ENCODE measurements at regions not wholly inside any gene's neighbourhood (a gene's known extent, or its start where the extent isn't known, plus 50 kb on each side); places are given as distances from the start of the nearest gene placed in this dataset.
"Not testable (repeated sequence)": the region's sequence is repeated elsewhere in the genome, so short reads cannot be mapped to it uniquely, and the experiment has no call there.

DNA sequence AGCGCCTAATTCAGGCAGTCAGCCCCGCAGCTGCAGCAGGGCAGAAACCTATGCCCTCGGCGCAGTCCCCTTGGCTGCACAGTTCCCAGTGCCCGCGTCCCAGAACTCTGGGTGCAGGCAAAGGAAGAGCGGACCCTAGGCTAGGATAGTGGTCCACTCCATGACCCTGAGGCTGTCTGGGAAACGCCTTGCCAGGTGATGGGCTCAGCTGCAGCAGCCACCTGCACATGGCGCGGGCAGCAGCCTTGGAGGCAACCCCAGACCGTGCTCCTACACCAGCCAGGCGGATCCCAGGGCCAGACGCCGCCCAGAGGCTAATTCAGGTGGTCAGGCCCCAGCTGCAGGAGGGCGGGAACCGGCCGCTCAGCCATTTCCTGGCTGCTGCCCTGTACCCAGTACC lies 83.0 kb downstream of the POTEC start:
- DNase-seq (ENCODE audit: low spot score) = not testable (repeated sequence)

DNA sequence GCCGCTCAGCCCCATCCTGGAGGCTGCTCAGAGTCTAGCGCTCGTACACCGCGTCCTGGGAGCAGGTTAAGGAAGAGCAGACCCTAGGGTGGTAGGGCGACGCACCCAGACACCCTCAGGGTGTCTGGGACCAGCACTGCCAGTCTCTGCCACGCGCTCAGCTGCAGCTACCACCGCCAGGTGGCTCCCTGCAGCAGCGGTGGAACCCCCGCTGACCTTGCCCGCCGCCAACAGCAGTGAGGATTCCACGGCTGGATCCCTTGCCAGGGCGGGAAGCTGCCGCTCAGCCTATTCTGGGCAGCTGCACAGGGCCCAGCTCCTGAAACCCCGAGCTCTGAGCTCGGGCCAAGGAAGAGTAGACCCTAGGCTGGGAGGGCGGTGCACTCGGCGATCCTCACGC lies 83.6 kb downstream of the POTEC start:
- not testable (repeated sequence) for DNase-seq (ENCODE audit: low spot score)

GRCh38 chr18:14458009-14458945 lies 85.1 kb downstream of the POTEC start:
- DNase-seq (ENCODE audit: low spot score) = not testable (repeated sequence)

DNA sequence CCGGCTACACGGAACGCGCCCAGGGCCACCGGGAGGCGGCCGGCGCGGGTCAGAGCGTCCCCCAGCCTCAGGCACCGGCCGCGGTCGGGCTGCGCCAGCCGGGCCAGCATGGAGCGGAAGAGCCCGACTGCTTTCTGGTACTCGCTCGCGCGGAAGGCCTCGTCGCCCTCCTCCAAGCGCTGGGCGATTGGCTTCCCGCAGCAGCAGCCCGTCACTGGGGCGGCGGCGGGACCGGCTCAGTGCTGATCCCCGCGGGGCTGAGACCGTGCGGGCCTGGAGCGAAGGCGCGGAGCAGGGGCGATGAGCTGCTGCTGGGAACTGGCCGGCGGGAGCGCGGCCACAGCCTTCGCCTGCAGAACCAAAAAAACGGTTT lies 92.8 kb downstream of the POTEC start:
- DNase-seq (ENCODE audit: low spot score) = not testable (repeated sequence)

DNA sequence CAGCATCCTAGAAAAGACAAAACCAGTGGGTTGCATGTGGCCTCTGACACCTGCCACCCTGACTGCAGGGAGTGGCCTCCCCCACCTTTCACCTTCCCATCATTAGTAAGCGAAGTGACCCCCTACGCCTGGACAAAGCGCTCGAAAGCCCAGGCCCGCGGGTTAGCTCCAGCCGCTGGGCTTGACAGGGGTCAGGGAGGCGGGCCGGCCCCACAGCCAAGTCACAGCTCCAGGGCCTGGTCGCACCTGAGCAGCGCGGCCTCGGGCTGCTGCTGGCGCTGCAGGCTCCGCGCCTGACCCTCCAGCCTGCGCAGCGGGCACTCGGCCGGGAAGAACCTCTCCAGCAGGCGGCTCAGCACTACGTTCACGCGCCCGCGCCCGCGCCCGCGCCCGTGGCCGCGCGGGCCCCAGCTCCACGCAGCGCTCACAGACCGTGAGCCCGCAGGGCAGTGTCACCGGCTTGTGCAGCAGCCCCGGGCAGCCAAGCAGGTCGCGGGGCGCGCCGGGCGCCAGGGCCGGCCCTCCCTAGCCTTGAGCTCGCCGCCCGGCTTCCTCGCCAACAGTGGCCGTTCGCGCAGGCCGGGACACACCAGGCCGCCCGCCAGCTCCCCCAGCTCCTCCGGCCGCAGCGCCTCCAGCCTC lies 93.3 kb downstream of the POTEC start:
- DNase-seq (ENCODE audit: low spot score) = not testable (repeated sequence)

- DNase-seq (ENCODE audit: low spot score) = not testable (repeated sequence)
Observed at GRCh38 chr18:14449062-14449461, 94.3 kb downstream of the POTEC start.

GRCh38 chr18:14447715-14448114 lies 95.7 kb downstream of the POTEC start:
- DNase-seq (ENCODE audit: low spot score) = not testable (repeated sequence)

GRCh38 chr18:14435460-14435859 lies 107.9 kb downstream of the POTEC start:
- DNase-seq (ENCODE audit: low spot score) = not testable (repeated sequence)

- DNase-seq (ENCODE audit: low spot score) = not testable (repeated sequence)
Observed at GRCh38 chr18:14432371-14432770, 111.0 kb downstream of the POTEC start.

GRCh38 chr18:14431031-14431521 lies 112.3 kb downstream of the POTEC start:
- DNase-seq (ENCODE audit: low spot score) = peak; percentile 56

GRCh38 chr18:14415806-14416205 lies 127.6 kb downstream of the POTEC start:
- not testable (repeated sequence) for DNase-seq (ENCODE audit: low spot score)

GRCh38 chr18:14415399-14415798 lies 128.0 kb downstream of the POTEC start:
- not testable (repeated sequence) for DNase-seq (ENCODE audit: low spot score)

GRCh38 chr18:14395533-14395932 lies 147.9 kb downstream of the POTEC start:
- not testable (repeated sequence) for DNase-seq (ENCODE audit: low spot score)

DNA sequence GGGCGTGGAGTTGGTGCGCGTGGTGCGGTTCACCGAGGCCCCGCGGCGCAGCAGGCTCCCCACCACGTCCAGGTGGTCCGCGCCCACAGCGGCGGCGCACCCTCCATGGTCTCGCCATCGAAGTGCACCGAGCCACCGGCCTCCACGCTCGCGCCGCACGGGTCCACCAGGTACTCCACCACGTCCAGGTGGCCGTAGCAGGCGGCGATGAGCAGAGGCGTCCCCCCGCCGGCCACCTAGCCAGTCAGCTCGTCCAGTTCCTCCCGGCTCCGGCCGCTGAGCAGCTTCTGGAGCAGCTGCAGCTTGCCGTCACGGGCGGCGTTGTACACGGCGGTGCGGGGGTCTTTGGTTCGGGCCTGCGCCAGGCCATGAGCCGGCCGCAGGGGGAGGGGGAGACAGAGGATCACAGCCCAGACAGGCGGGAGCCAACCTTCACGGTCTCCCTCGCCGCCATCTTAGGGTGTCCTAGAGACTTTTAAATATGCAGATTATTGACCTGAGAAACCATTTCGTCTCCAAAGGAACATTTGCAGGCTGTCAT lies 149.8 kb downstream of the POTEC start:
- DNase-seq (ENCODE audit: low spot score) = not testable (repeated sequence)

- not testable (repeated sequence) for DNase-seq (ENCODE audit: low spot score)
Observed at GRCh38 chr18:14392604-14393003, 150.8 kb downstream of the POTEC start.

DNA sequence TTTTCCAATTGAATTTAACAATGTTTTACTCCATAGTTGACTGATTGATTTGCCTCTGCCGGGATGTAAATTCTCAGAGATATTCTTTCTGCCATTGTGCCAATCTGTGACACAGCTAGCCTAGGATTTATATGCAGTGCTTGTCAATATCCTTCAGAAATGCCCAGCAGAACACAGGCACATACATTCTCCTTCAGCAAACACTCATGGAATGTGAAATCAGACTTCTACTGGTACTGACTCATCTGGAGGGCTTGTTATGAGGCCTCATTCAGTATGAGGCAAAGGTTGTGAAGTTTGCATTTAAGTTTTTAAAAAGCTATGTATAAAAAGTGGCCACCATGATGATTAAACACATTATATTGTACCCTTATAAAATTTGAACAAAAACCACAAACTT lies 158.4 kb downstream of the POTEC start:
- not testable (repeated sequence) for DNase-seq (ENCODE audit: low spot score)

DNA sequence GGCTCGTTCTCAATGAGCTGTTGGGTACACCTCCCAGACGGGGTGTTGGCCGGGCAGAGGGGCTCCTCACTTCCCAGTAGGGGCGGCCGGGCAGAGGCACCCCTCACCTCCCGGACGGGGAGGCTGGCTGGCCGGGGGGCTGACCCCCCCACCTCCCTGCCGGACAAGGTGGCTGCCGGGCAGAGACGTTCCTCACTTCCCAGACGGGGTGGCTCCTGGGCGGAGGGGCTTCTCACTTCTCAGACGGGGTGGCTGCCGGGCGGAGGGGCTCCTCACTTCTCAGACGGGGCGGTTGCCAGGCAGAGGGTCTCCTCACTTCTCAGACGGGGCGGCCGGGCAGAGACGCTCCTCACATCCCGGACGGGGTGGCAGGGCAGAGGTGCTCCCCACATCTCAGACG lies 160.7 kb downstream of the POTEC start:
- DNase-seq (ENCODE audit: low spot score) = not testable (repeated sequence)

- DNase-seq (ENCODE audit: low spot score) = not testable (repeated sequence)
Observed at GRCh38 chr18:14379489-14379888, 163.9 kb downstream of the POTEC start.

- DNase-seq (ENCODE audit: low spot score) = not testable (repeated sequence)
Observed at GRCh38 chr18:14378376-14378775, 165.0 kb downstream of the POTEC start.

DNA sequence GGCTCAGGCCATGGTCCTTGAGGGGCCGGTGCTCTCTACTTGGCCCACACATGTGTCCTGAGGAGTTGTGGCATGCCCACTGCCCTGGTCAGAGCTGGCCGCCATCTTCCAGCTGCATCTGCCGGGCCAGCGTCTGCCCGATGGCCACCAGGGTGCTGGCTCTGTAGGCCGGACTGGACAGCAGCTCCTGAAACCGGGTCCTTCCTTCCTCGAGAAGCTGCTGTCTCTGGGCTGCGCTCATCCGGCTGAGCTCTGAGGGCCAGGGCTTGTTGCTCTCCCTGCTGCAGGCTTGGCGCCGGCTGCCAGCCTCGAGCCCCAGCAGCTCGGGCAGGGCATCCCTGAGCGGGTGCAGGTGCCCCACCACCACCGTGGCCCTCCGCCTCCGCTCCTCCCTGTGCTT lies 182.1 kb downstream of the POTEC start:
- not testable (repeated sequence) for DNase-seq (ENCODE audit: low spot score)

GRCh38 chr18:14357553-14358297 lies 185.7 kb downstream of the POTEC start:
- DNase-seq (ENCODE audit: low spot score) = not testable (repeated sequence)

DNA sequence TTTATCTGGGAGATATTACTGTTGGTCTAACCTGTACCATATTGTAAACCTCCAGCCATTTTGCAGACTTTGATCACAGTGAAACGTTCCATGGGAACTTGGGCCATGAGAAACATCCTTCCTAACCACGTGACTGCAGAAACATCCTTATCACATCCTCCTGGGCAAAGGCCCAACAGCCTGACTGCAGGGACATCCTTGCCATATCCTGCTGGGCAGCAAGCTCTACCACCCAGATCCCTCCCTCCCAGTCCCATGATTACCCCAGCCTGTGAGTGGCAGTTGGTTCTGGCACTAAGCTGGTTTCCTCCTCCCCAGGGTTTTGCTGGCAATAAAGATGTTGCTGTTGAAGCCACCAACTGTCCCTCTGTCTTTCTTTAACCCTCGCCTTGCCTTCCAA lies 201.2 kb downstream of the POTEC start:
- DNase-seq (ENCODE audit: low spot score) = not testable (repeated sequence)
